Astrocyte of the hippocampus (primary cell): ENCODE measurements at regions not wholly inside any gene's neighbourhood (a gene's known extent, or its start where the extent isn't known, plus 50 kb on each side); places are given as distances from the start of the nearest gene placed in this dataset.
"Not testable (repeated sequence)": the region's sequence is repeated elsewhere in the genome, so short reads cannot be mapped to it uniquely, and the experiment has no call there.

ENCODE experiments used
- DNase-seq: peaks from one replicate; pipeline ENCODE4 v3.0.0; 2011; ENCODE audit warnings: low read depth, low spot score

DNA sequence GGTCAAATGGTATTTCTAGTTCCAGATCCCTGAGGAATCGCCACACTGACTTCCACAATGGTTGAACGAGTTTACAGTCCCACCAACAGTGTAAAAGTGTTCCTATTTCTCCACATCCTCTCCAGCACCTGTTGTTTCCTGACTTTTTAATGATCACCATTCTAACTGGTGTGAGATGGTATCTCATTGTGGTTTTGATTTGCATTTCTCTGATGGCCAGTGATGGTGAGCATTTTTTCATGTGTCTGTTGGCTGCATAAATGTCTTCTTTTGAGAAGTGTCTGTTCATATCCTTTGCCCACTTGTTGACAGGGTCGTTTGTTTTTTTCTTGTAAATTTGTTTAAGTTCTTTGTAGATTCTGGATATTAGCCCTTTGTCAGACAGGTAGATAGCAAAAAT is 269.9 kb upstream of the NREP start:
- not testable (repeated sequence) for DNase-seq

DNA sequence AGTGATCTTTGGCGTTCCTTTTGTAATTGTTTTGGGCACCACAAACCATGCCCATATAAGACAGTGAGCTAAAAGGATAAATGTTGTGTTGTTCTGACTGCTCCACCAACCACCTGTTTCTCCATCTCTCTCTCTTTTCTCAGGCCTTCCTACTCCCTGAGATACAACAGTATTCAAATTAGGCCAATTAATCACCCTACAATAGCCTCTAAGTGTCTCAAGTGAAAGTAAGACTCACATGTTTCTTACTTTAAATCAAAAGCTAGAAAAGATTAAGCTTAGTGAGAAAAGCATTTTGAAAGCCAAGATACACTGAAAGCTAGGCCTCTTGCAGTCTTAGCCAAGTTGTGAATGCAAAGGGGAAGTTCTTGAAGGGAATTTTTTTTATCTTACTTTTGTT is 268.8 kb upstream of the NREP start:
- no peak for DNase-seq

DNA sequence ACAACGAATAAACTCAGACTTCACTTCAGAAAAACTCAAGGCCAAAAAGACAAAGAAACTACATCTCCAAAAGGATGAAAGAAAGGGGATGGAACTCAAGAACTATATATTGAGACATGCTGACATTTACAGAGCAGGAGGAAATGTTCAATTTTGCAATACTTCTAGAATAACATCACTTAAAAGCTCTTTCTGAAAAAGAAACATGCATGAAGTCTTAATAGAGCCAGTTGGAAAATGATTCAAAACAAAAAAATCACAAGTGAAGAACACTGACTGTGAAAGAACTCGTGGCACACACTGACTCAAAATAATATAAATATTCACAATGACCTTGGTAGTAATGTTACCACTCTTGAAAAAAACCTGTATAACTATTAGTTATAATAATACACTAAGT is 267.8 kb upstream of the NREP start:
- DNase-seq = no peak

DNA sequence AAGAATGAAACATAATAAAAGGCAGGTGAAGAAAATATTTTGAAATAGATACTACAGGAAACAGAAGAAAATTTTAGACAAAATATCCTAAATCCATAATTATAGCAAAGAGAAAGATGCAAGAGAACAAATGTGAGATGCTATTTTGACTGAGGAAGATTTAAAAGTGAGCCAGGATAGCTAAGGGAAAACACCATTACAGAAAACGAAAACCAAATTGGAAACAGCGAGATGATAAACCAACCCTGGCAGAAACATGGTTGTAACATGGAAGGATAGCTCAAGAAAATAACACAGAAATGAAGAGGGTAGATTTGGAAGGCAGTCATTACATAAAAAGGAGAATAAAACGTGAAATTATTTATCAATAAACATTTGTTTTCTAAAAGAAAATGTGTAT is 267.2 kb upstream of the NREP start:
- no peak for DNase-seq

DNA sequence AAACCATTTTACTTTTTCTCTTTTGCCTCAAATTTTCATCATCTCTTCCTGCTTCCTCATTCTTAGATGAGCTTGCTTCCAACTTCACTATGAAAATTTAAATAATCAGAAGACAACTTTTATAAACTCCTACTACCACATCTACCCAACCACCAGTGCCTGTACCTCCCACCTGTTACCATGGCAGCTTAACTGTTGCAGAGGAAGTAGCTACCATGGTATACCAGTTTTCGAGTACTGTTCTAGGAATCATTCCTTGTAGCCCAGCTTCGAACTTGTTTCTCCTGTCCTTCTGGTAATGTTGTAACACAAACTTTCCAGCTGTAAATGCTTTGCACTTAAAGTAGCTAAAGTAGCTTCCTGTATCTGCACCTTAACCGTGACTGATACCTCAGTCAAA is 266.8 kb upstream of the NREP start:
- no peak for DNase-seq

DNA sequence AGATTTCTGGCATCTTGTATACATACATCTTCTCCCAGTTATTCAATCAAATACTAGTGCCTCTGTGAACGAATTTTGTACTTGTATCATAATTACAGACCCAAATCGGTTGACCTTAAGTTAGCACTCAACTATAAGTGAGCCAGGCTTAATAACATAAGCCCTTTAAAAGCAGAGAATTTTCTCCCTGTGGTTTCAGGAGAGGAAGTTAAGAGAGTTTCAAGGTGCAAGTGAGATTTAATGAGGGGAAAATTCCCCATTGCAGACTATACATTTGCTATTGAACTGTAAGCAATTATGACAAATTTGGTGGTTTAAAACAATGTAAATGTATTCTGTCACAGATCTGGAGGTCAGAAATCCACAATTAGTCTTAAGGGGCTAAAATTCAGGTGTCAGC is 261.9 kb upstream of the NREP start:
- no peak for DNase-seq

DNA sequence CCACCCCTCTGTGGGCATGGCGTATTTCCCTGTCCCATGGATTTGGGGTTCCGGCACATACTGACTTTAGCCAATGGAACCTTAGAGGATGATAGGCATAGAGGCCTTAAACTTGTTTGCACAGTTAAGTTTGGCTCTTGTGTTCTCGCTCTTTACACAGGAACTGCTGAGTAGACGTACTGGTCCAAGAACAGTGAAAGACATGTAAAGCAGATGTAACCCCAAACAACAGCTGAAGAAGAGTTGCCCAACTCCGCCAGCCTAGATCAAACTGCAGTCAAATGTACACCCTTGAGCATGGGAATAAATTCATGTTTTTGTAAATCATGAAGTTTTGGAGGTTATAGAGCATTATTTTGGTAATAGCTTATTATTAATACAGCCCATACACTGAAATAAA is 260.0 kb upstream of the NREP start:
- no peak for DNase-seq

DNA sequence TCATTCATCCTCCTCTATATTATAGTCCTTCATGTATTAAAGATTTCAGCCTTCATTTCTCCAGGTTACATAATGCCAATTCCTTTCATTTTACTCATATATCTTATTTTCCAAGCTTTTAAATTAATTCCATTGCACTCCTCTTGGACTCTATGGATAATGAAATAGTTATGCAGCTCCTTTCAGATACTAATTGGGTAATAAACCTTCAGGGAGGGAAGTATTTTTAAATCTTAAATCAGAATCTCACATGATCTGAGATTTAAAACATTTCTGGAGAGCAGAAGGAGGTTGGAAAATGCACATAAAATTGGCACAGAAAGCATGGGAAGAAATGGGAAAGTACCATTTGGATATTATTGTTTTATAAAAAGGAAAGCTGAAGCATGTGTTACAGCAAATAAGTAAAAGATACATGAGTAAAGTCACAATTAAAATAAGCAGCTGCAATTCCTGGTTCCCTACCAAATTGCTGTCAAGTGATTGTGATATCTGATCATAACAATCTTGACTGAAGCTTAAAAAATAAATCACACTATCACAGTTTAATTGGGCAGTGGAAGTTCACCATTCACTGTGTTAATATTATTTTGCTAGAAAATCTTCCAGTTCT is 257.9 kb upstream of the NREP start:
- DNase-seq = no peak

DNA sequence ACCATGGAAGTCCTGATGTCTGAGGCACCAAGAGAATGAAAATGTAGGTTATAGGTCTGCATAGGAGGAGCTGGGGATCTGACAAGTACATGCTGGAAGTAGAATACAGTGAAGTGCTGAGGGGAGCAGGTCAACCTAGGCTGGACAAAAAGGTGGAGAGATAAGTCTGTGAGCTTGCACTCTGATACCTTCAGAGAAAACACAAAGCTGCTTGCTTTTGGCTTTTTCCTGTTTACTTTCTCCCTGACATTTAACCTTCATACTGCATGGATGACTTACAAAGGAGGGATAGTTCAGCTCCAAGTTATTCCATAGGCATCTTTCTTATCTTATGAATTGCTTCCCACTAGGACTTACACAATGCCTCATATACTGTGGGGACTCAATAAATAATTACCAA is 256.7 kb upstream of the NREP start:
- DNase-seq = no peak

DNA sequence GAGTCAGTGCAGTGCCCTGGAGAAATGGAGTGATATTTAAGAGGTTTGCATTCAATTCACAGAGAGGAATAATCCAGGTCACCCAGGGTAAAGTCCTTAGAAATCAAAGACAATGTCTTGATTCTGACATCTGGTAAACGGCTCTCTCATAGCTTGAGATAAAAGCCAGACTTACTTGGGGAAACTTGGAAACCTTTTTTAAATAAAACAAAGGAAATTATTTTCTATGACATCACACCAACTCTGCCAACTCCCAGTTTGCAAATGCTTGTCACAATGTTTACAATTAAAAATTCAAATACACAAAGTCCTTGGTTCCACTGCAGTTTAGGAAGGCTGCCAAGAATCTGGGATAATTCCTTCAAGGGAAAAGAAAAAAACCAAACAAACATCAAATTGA is 255.1 kb upstream of the NREP start:
- peak; percentile 73 for DNase-seq

DNA sequence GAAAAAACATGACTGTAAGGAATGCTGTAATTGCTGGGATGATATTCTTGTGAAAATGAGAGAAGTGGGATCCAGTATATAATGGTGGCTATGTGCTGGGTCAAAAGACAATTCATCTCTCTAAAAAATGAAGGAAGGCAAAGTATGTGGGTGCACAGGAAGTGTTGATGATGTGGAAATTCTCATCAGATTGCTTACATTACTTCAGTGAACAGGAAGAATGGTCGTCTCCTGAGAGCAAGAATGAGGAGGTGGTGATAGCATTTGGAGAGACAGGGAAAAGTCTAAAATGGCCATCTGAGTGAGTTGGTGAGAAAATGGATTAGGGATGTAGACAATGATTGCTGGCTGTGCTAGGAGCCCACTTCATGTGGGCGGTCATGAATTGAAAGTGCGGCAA is 253.5 kb upstream of the NREP start:
- no peak for DNase-seq

DNA sequence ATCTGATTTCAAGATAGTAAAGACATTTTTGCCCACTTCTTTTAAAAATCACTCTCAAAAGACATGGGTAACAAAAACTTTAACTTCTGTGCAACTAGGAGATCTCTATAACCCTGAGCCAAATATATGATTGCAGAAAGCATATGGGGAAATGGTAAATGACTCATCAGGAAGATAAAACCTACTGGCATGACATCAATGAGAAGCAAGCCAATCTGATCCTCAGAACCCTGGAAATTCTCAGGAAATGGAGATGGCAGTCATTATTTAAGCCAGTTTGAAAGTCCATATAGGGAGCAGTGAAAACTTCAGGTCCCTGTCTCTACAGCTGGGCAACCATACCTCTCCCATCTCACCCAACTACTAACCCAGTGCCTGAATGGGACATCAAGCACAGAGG is 249.7 kb upstream of the NREP start:
- no peak for DNase-seq

DNA sequence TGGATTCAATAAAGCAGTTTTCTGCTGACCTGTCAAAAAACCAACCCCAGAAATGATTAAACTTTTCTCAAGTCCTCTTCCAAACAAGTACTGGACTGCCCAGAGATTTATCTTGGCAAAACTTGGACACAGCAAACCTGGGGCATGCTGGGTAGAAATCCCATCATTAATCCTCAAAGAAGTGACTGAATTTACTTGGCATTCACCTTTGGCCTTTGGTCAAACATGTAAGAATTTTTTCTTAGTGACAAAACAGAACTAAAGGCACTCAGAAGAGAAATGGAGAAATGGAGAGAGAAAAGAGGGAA is 248.6 kb upstream of the NREP start:
- DNase-seq = peak; percentile 84

DNA sequence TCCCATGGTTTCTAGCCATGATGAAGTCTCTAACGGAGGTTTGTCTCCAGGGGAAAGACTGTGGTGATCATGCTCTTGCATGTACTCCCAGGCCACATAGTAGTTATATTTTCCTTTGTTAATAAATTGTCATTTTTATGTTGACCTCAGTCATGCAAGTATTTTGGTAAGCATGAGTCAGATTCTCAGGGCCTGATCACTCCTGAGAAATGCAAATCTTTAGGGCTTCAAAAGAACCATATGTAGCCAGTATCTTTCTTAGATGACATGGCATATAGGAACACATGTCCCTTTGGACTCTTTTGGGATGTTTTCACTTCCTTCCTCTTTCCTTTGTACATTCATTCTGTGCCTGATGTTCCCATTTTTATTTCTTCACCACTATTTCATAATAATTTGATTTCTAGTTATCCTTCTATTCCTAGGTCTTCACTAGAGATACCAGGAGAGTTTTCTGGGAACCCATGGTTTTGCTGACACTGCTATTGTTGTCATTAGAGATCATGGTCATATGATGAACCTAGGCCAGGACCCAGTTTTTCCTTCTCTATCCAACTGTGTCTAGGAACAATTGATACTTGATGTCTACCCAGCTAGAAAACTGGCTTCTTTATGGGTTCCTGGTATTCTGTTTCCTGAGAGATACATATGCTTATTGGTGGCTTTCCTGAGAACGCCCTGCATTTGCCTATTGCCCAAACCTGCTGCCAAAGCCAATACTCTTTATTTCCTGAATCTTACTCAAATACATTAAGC is 248.1 kb upstream of the NREP start:
- peak; percentile 49 for DNase-seq

DNA sequence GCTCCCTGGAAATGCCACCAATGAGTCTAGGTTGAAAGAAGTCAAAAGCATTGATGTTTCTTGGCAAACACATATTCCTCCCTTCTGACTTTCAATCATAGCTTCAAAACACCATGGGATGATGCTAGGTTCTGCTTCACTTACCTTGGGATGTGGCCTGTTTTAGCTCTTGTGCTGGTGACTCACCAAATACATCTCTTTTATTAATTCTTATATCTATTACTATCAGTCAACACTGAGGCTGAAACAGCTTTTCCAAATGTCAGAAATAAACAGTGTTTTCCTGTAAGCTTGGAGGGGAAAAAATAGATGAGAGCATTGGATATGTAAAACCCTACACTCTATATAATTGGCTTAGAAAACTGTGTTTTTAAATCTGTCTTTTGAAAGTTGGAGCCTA is 245.4 kb upstream of the NREP start:
- DNase-seq = no peak

DNA sequence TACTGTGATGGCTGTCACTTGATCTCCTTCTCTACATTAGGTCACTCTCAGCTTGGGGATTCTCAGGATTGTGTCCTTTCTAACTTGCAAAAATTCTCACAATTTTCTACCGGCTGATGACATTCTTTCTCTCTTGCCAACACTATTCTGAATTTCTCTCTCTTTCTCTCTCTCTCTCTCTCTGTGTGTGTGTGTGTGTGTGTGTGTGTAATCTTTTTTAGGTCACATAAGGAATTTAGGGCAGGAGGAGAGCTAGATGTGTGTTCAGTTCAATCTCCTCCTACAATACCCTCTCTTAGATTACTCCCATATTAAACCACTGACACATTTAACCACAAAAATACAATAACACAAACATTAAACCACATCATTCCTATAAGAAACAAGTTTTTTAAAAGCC is 242.3 kb upstream of the NREP start:
- DNase-seq = peak; percentile 63

DNA sequence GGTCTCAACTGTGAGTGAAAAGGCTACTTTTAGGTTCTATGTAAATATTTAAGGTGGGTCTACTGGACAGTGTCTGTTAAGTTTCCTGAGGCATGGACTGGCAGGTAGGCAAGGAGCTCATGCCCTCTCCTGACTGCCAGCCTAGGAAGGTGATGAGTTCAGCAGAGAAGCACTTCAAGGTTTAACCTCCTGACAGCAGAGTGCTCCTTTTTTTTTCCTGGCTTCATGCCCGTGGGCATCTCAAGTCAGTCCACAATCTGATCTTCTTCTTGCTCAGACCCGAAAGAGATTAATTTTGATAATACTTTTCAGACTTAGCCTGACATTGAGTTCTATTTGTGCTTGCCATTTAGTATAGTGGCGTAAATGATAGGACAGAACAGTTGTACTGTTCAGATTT is 241.9 kb upstream of the NREP start:
- DNase-seq = no peak

DNA sequence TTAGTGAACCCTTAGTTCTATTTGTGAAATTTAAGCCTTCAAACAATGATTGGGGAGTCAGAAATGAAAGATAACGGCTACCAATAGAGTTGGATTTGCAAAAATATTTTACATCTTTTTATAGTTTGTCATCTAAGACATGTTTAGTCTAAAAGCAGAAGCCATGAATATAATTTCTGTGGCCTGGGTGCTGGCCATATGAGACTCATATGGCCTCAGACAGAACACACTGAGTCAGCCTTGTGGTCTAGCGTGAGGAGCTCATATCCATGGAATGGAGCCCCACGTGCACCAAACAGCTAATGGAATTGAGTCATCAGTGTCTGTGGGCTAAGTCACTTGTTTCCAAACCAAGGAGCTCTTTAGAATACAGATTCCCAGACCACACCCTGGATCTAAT is 240.7 kb upstream of the NREP start:
- peak; percentile 98 for DNase-seq

DNA sequence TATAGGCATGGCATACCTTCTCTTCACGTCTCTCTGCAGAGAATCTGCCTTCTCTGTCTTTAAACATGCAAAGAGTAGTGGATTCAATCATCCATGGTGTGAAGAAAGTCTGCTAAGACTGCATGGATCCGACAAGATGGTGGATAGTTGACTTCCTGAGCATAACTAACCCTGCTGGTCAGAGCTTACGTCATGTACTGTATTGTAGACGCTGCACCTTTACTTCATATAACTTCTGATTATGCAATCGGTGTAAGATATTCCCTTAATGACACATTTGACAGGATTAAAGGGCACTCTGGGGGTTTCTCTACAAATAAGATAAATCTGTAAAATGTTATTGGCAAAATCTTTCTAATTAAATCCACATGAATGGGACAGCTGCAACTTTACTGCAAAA is 240.3 kb upstream of the NREP start:
- DNase-seq = peak; percentile 57

DNA sequence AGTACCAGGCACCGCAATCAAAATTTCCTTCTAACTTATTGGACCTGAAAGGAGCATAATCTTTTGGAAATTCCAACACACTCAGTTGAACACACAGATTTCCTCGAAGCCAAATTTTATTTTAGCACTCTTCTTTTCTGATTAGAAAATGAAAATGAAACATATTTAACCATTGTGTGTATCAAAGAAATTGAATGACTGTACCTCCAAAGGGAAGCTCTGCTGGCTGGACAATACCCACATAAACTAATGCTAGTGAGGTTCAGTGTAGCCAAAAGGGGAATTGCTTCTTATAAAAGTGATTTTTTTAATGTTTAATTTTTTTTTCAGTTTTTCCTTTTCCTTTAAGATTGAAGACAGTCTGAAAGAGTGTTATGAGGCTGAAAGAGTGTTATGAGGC is 239.6 kb upstream of the NREP start:
- DNase-seq = no peak

DNA sequence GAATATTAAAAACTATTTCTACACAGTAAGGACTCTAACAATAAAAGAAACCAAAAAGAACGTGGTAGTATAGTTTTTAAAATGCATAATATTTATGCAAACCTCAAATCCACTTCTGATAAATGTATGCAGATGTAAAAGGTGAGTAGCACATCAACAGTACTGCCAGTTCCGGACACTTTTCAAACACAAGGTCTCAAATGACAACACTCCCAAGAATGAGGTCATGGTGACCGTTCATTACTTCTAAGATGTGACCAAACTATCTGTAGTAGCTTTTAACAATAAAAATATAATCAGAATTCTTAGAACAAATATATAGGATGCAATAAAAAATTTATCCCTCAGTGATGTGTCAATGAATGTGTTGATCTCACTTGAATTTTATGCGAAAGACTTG is 238.7 kb upstream of the NREP start:
- DNase-seq = no peak

DNA sequence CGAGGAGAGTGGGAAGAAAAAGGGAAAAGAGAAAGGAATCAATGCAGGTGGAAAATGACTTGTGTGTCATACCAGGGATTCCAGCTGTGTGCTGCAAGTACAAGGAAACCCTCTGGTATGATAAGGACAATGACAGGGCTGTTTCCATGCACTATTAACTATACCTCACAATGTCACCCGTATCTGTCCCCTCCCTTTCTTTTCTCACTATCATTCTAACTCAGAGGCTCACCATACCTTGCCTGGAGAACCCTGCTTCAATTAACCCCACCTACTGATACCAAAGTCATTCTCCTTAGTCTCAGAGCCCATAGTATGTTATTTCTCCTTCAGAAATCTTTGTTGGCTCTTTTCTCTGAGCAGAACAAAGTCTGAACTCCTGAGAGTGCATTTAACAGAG is 236.2 kb upstream of the NREP start:
- no peak for DNase-seq

DNA sequence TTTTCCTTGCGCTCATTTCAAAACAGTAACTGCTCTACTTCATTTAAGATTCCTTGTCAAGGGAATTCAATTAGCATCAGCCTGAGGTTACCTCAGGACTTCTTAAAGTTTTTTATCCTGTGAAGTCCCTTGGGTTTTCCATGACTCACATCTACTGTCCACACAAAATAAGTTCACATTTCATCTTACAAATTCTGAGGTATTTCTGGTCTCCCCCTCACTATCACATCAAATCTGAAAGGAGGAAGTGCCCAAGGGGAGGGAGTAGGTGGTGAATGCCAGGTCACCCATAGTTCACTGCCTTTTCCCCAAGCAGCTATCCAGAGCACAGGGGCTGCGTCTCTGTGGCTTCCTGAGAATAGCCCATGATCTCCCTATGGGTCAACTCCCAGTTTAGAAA is 227.1 kb upstream of the NREP start:
- DNase-seq = peak; percentile 79

DNA sequence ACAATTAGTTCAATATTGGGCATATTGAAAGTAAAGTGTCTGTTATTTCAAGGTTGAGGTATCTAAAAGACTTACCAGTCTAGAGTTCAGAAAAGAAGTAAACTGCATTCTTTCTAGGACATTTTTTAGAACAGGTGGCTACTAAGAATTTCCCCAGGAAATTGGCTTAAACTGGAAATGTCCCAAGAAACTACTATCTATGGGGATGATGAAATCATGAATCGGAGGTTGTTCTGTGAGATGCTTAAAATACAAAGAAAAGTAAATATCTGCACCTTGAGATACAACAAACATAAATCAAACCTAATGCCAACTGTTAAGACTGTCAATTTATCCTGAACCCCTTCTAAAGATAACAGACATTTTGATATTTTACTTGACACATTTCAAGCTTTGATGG is 226.5 kb upstream of the NREP start:
- no peak for DNase-seq
